ENCODE measurements at regions not wholly inside any gene's neighbourhood (a gene's known extent, or its start where the extent isn't known, plus 50 kb on each side); places are given as distances from the start of the nearest gene placed in this dataset.

DNA sequence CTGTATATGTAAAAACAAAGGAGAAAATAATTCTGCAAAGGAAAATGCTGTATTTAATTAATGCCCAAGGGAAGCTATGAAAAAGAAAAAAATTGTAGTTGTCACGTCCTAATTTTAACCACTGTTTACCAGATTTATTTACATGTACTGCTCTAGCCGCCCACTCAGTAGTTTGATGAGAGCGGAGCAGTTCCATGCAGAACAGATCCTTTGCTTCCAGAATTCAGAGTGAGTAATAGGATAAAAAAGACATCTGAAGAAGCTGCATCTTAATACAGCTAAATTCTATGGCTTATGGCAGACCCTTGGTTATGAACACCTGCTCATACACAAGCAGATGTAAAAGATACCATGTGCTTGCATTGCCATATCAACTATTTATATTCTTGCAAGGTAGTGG is 287.0 kb downstream of the GASK1B start (continued):
- TF ChIP-seq ZNF462 (CRISPR knock-in tag; IDR thresholded peaks at IDR 0.05) (no peak), ZNF331 (CRISPR knock-in tag; IDR thresholded peaks at IDR 0.05; ENCODE audit: low read depth) (no peak), STAT1 (IDR thresholded peaks at IDR 0.05; ENCODE audit: unreplicated experiment) (no peak)

GRCh38 chr4:157882901-157883300 is 289.9 kb downstream of the GASK1B start:
- H3K4me3 ChIP-seq = no peak overlapping the region
- no peak overlapping the region for H3K27ac ChIP-seq (ENCODE audit: low read depth)
- no peak overlapping the region for H2AFZ ChIP-seq
- H3K79me2 ChIP-seq (replicated peaks; ENCODE audit: insufficient read depth) = no peaks in the 10 kb centered on the region
- H3K9me3 Mint-ChIP-seq = no peaks in the 10 kb centered on the region
- no peaks in the 10 kb centered on the region for H3K27me3 Mint-ChIP-seq (ENCODE audit: insufficient read depth, low read depth, poor library complexity)
- no peak for ATAC-seq
- no peak for DNase-seq (ENCODE audit: low spot score)
- H3K27ac Mint-ChIP-seq = no peak overlapping the region
- H3K9me2 ChIP-seq (ENCODE audit: insufficient read depth) = no peaks in the 10 kb centered on the region
- H3K4me1 ChIP-seq (ENCODE audit: insufficient read depth) = no peaks in the 10 kb centered on the region
- H3K4me3 Mint-ChIP-seq = no peak overlapping the region
- no peaks in the 10 kb centered on the region for H3K36me3 Mint-ChIP-seq (ENCODE audit: low read depth)
- H3K4me1 Mint-ChIP-seq = no peaks in the 10 kb centered on the region
- H3K4me2 ChIP-seq = no peak overlapping the region
- no peaks in the 10 kb centered on the region for H3F3A ChIP-seq (replicated peaks; ENCODE audit: low read depth)
- no peaks in the 10 kb centered on the region for H3K27me3 ChIP-seq (ENCODE audit: insufficient read depth)
- H3K36me3 ChIP-seq (ENCODE audit: insufficient read depth) = no peaks in the 10 kb centered on the region
- H4K20me1 ChIP-seq (replicated peaks; ENCODE audit: insufficient read depth) = no peaks in the 10 kb centered on the region
- TF ChIP-seq, protein P1, sequence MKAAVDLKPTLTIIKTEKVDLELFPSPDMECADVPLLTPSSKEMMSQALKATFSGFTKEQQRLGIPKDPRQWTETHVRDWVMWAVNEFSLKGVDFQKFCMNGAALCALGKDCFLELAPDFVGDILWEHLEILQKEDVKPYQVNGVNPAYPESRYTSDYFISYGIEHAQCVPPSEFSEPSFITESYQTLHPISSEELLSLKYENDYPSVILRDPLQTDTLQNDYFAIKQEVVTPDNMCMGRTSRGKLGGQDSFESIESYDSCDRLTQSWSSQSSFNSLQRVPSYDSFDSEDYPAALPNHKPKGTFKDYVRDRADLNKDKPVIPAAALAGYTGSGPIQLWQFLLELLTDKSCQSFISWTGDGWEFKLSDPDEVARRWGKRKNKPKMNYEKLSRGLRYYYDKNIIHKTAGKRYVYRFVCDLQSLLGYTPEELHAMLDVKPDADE (IDR thresholded peaks at IDR 0.05) = no peak
- TF ChIP-seq NANOG (IDR thresholded peaks at IDR 0.05; ENCODE audit: borderline replicate concordance) (no peak), EZH2 (IDR thresholded peaks at IDR 0.05; ENCODE audit: low read depth, unreplicated experiment) (no peak), CREB1 (CRISPR knock-in tag; IDR thresholded peaks at IDR 0.05; ENCODE audit: low read depth) (no peak), ZNF331 (CRISPR knock-in tag; IDR thresholded peaks at IDR 0.05; ENCODE audit: low read depth) (no peak), ZNF114 (CRISPR knock-in tag; IDR thresholded peaks at IDR 0.05) (no peak), JUNB (IDR thresholded peaks at IDR 0.05; ENCODE audit: unreplicated experiment) (no peak), POLR2AphosphoS5 (IDR thresholded peaks at IDR 0.05; ENCODE audit: low read depth) (no peak), STAT1 (IDR thresholded peaks at IDR 0.05; ENCODE audit: unreplicated experiment) (no peak)
- TF ChIP-seq, protein P2, sequence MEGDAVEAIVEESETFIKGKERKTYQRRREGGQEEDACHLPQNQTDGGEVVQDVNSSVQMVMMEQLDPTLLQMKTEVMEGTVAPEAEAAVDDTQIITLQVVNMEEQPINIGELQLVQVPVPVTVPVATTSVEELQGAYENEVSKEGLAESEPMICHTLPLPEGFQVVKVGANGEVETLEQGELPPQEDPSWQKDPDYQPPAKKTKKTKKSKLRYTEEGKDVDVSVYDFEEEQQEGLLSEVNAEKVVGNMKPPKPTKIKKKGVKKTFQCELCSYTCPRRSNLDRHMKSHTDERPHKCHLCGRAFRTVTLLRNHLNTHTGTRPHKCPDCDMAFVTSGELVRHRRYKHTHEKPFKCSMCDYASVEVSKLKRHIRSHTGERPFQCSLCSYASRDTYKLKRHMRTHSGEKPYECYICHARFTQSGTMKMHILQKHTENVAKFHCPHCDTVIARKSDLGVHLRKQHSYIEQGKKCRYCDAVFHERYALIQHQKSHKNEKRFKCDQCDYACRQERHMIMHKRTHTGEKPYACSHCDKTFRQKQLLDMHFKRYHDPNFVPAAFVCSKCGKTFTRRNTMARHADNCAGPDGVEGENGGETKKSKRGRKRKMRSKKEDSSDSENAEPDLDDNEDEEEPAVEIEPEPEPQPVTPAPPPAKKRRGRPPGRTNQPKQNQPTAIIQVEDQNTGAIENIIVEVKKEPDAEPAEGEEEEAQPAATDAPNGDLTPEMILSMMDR (conservative IDR thresholded peaks at IDR 0.05; ENCODE audit: low read depth in 2 of 2) = no peak
- TF ChIP-seq, protein P3, sequence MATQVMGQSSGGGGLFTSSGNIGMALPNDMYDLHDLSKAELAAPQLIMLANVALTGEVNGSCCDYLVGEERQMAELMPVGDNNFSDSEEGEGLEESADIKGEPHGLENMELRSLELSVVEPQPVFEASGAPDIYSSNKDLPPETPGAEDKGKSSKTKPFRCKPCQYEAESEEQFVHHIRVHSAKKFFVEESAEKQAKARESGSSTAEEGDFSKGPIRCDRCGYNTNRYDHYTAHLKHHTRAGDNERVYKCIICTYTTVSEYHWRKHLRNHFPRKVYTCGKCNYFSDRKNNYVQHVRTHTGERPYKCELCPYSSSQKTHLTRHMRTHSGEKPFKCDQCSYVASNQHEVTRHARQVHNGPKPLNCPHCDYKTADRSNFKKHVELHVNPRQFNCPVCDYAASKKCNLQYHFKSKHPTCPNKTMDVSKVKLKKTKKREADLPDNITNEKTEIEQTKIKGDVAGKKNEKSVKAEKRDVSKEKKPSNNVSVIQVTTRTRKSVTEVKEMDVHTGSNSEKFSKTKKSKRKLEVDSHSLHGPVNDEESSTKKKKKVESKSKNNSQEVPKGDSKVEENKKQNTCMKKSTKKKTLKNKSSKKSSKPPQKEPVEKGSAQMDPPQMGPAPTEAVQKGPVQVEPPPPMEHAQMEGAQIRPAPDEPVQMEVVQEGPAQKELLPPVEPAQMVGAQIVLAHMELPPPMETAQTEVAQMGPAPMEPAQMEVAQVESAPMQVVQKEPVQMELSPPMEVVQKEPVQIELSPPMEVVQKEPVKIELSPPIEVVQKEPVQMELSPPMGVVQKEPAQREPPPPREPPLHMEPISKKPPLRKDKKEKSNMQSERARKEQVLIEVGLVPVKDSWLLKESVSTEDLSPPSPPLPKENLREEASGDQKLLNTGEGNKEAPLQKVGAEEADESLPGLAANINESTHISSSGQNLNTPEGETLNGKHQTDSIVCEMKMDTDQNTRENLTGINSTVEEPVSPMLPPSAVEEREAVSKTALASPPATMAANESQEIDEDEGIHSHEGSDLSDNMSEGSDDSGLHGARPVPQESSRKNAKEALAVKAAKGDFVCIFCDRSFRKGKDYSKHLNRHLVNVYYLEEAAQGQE (IDR thresholded peaks at IDR 0.05; ENCODE audit: unreplicated experiment) = no peak
